Esophagus muscularis mucosa (tissue), 4 donors: ENCODE measurements at regions not wholly inside any gene's neighbourhood (a gene's known extent, or its start where the extent isn't known, plus 50 kb on each side); places are given as distances from the start of the nearest gene placed in this dataset.

Experiments
- DNase-seq: peaks from one replicate; pipeline ENCODE4 v3.0.0-alpha.2; 2017; ENCODE audit errors: extremely low spot score
- H3K27ac ChIP-seq, 4 donors: fragments of 200-600 bp; sonication (generic); replicated peaks in 1 of 4; 1 replicate in 3 of 4; 2 replicates in 1 of 4; pipeline ENCODE4 v1.5.1; 2016 to 2019; ENCODE audit warnings: mild to moderate bottlenecking in 1 of 4
- H3K27me3 ChIP-seq, 4 donors: fragments of 200-600 bp; sonication (generic); one replicate each; pipeline versions ENCODE4 v1.5.1 to v1.6.0; 2016 to 2019
- H3K36me3 ChIP-seq, 4 donors: fragments of 200-600 bp; sonication (generic); one replicate each; pipeline ENCODE4 v1.5.1; 2016 to 2019
- H3K4me1 ChIP-seq, 4 donors: fragments of 200-600 bp; sonication (generic); one replicate each; pipeline ENCODE4 v1.5.1; 2016 to 2019
- H3K4me3 ChIP-seq, 4 donors: fragments of 200-600 bp; sonication (generic); 1 replicate in 2 of 4; 2 replicates in 2 of 4; pipeline ENCODE4 v1.5.1; 2016 to 2019; ENCODE audit warnings: mild to moderate bottlenecking in 4 of 4, moderate library complexity in 1 of 4
- H3K9me3 ChIP-seq, 4 donors: fragments of 200-600 bp; sonication (generic); 1 replicate in 3 of 4; 2 replicates in 1 of 4; pipeline ENCODE4 v1.5.1; 2016 to 2019
- EP300 ChIP-seq: sonication (generic); formaldehyde crosslinking; IDR thresholded peaks from one replicate; pipeline ENCODE4 v1.6.1; 2017; ENCODE audit warnings: antibody characterized with exemption
- POLR2A ChIP-seq: fragments of 450-650 bp; IDR thresholded peaks from one replicate; pipeline ENCODE4 v1.6.1; 2017; ENCODE audit warnings: antibody characterized with exemption, moderate library complexity, mild to moderate bottlenecking, low read depth
- POLR2AphosphoS5 ChIP-seq, 2 donors: sonication (generic); formaldehyde crosslinking; IDR thresholded peaks; one replicate each; pipeline ENCODE4 v1.6.1; 2017; ENCODE audit warnings: antibody characterized with exemption in 2 of 2
- WGBS: methylation state at CpG from one replicate; pipeline ENCODE4 v1.1.5; 2018; 5-methylcytosine and 5-hydroxymethylcytosine counted together
- intact Hi-C: fragments of 100-400 bp; cut with DNase I; formaldehyde crosslinking; loops from one replicate; pipeline ENCODE4 v1.15.1; 2023
- TF ChIP-seq, protein P1 (sequence below), 3 experiments: fragments of 200-600 bp in 2 of 3; fragments of 450-650 bp in 1 of 3; sonication (generic) in 2 of 3; IDR thresholded peaks; one replicate each; pipeline ENCODE4 v1.5.1; 2017 to 2019; ENCODE audit warnings: antibody characterized with exemption in 3 of 3, mild to moderate bottlenecking in 2 of 3, moderate library complexity in 1 of 3

GRCh38 chr10:24156686-24157085 is 52.3 kb upstream of the KIAA1217 start:
- Histone ChIP-seq H3K4me1 (no peaks in the 10 kb centered on the region), H3K36me3 (peaks cover 0 to 3% (median 0%) of the 10 kb centered on the region in 4 donors), H3K4me3 (no peak overlapping the region), H3K27ac (no peak overlapping the region), H3K27me3 (no peaks in the 10 kb centered on the region), H3K9me3 (peaks cover 0 to 20% (median 15%) of the 10 kb centered on the region in 4 donors)
- no peak for DNase-seq
- intact Hi-C loops: no loop called here
- TF ChIP-seq, protein P1, sequence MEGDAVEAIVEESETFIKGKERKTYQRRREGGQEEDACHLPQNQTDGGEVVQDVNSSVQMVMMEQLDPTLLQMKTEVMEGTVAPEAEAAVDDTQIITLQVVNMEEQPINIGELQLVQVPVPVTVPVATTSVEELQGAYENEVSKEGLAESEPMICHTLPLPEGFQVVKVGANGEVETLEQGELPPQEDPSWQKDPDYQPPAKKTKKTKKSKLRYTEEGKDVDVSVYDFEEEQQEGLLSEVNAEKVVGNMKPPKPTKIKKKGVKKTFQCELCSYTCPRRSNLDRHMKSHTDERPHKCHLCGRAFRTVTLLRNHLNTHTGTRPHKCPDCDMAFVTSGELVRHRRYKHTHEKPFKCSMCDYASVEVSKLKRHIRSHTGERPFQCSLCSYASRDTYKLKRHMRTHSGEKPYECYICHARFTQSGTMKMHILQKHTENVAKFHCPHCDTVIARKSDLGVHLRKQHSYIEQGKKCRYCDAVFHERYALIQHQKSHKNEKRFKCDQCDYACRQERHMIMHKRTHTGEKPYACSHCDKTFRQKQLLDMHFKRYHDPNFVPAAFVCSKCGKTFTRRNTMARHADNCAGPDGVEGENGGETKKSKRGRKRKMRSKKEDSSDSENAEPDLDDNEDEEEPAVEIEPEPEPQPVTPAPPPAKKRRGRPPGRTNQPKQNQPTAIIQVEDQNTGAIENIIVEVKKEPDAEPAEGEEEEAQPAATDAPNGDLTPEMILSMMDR (IDR thresholded peaks at IDR 0.05): no peak
- TF ChIP-seq POLR2A (no peak), EP300 (no peak), POLR2AphosphoS5 (IDR thresholded peaks at IDR 0.05) (no peak)
- WGBS: 88% methylated on average over 3 of the region's 3 CpGs

DNA sequence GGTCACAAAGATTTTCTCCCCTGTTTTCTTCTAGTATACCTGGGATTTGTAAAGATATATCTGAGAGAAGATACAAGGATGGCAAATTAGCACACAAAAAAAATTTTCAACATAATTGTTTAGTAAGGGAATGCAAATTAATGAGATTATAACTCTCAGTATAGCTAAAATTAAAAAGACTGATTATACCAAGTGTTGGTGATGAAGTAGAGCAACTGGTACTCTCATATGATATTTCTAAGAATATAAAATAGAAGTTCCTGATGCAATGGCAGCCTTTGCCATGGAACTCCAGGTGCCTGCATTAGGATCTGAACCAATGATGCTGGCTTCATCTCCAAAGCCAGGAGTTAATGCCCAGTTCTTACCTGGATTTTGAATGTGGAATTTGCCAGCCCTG is 51.4 kb upstream of the KIAA1217 start:
- peak; percentile 29 for DNase-seq
- intact Hi-C loops: no loop called here
- no peak overlapping the region for H3K27ac ChIP-seq

More for the DNA sequence above, 51.4 kb upstream of the KIAA1217 start:
- peaks cover 0 to 3% (median 0%) of the 10 kb centered on the region in 4 donors for H3K36me3 ChIP-seq
- H3K4me1 ChIP-seq: no peaks in the 10 kb centered on the region
- no peak overlapping the region for H3K4me3 ChIP-seq
- TF ChIP-seq POLR2AphosphoS5 (IDR thresholded peaks at IDR 0.05): no peak
- no peak for TF ChIP-seq EP300
- TF ChIP-seq, protein P1 (IDR thresholded peaks at IDR 0.05): no peak
- H3K9me3 ChIP-seq: peaks cover 0 to 20% (median 15%) of the 10 kb centered on the region in 4 donors
- no peaks in the 10 kb centered on the region for H3K27me3 ChIP-seq
